ENCODE measurements at regions not wholly inside any gene's neighbourhood (a gene's known extent, or its start where the extent isn't known, plus 50 kb on each side); places are given as distances from the start of the nearest gene placed in this dataset.

- TF ChIP-seq ISL1 (CRISPR knock-in tag; IDR thresholded peaks at IDR 0.05): no peak
- TF ChIP-seq PATZ1 (CRISPR knock-in tag; IDR thresholded peaks at IDR 0.05; ENCODE audit: borderline replicate concordance): no peak
- no peak for TF ChIP-seq CREB5 (CRISPR knock-in tag; IDR thresholded peaks at IDR 0.05; ENCODE audit: low read depth)
- TF ChIP-seq POU6F1 (CRISPR knock-in tag; IDR thresholded peaks at IDR 0.05; ENCODE audit: borderline replicate concordance, low read depth): no peak
- TF ChIP-seq PPARA (CRISPR knock-in tag; IDR thresholded peaks at IDR 0.05; ENCODE audit: borderline replicate concordance): no peak
- no peak for TF ChIP-seq ZNF565 (CRISPR knock-in tag; conservative IDR thresholded peaks at IDR 0.05; ENCODE audit: low read depth)
Measured at GRCh38 chr6:99111590-99111989, 163.8 kb upstream of the FBXL4 start.

Measured in SK-N-SH treated with all-trans-retinoic acid at 6 μM for 48 hours (cell line).